ENCODE measurements at regions not wholly inside any gene's neighbourhood (a gene's known extent, or its start where the extent isn't known, plus 50 kb on each side); places are given as distances from the start of the nearest gene placed in this dataset.

DNA sequence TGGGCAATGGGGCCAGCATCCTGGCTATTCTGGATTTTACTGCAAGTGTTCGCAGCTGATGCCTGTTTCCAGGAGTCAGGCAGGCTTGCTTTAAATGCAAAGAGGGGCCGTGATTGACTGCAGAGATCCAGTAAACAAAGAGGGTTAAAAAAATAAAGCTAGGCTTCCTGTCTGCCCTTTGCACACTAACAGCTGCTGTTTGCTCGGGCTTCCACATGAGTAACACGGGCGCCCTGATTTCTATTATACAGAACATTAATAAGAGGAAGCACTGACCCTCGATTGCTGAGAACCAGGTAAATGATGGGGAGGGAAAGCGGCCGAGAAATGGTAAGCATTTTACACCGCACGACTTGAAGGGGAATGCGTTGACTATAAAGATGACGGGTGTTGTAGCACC is 254.2 kb upstream of the ZNF507 start:
- TF ChIP-seq, protein P1, sequence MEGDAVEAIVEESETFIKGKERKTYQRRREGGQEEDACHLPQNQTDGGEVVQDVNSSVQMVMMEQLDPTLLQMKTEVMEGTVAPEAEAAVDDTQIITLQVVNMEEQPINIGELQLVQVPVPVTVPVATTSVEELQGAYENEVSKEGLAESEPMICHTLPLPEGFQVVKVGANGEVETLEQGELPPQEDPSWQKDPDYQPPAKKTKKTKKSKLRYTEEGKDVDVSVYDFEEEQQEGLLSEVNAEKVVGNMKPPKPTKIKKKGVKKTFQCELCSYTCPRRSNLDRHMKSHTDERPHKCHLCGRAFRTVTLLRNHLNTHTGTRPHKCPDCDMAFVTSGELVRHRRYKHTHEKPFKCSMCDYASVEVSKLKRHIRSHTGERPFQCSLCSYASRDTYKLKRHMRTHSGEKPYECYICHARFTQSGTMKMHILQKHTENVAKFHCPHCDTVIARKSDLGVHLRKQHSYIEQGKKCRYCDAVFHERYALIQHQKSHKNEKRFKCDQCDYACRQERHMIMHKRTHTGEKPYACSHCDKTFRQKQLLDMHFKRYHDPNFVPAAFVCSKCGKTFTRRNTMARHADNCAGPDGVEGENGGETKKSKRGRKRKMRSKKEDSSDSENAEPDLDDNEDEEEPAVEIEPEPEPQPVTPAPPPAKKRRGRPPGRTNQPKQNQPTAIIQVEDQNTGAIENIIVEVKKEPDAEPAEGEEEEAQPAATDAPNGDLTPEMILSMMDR (IDR thresholded peaks at IDR 0.05): no peak
- no peak for TF ChIP-seq POLR2A (IDR thresholded peaks at IDR 0.05)
